OCI-LY1 (cell line): ENCODE measurements at regions not wholly inside any gene's neighbourhood (a gene's known extent, or its start where the extent isn't known, plus 50 kb on each side); places are given as distances from the start of the nearest gene placed in this dataset.

ENCODE experiments used
- H2AFZ ChIP-seq: fragments of 200-600 bp; sonication (generic), shearing (Covaris generic); 2 replicates; pipeline ENCODE4 v1.6.0; 2014; ENCODE audit warnings: antibody characterized with exemption, mild to moderate bottlenecking, low read length
- H3F3A ChIP-seq: fragments of 200-600 bp; sonication (generic), shearing (Covaris generic); 2 replicates; pipeline ENCODE4 v1.6.0; 2014; ENCODE audit warnings: mild to moderate bottlenecking, antibody characterized with exemption, low read length, moderate library complexity; ENCODE audit not compliant: insufficient read depth
- H3K27ac ChIP-seq: fragments of 200-600 bp; sonication (generic); 2 replicates; pipeline ENCODE4 v1.5.1; 2014; ENCODE audit warnings: low read length, mixed run types, mild to moderate bottlenecking, low read depth; ENCODE audit not compliant: poor library complexity, severe bottlenecking
- H3K27me3 ChIP-seq: fragments of 200-600 bp; sonication (generic); 2 replicates; pipeline ENCODE4 v1.6.0; 2014; ENCODE audit warnings: antibody characterized with exemption, mild to moderate bottlenecking, low read length, moderate library complexity; ENCODE audit not compliant: insufficient read depth
- H3K36me3 ChIP-seq: fragments of 200-600 bp; sonication (generic); 2 replicates; pipeline ENCODE4 v1.6.1; 2014; ENCODE audit warnings: mild to moderate bottlenecking, antibody characterized with exemption, low read length, moderate library complexity, mixed read lengths; ENCODE audit not compliant: insufficient read depth
- H3K4me1 ChIP-seq: fragments of 200-600 bp; sonication (generic); 2 replicates; pipeline ENCODE4 v1.5.1; 2014; ENCODE audit warnings: mild to moderate bottlenecking, low read length, moderate library complexity; ENCODE audit not compliant: insufficient read depth, severe bottlenecking
- H3K4me2 ChIP-seq: fragments of 200-600 bp; sonication (generic), shearing (Covaris generic); 2 replicates; pipeline ENCODE4 v1.6.1; 2014; ENCODE audit warnings: low read length
- H3K4me3 ChIP-seq: fragments of 200-600 bp; sonication (generic); 2 replicates; pipeline ENCODE4 v1.5.1; 2014; ENCODE audit warnings: low read length, low read depth, mild to moderate bottlenecking, mixed read lengths; ENCODE audit not compliant: poor library complexity, severe bottlenecking
- H3K79me2 ChIP-seq: fragments of 200-600 bp; shearing (Covaris generic); 2 replicates; pipeline ENCODE4 v1.6.1; 2016; ENCODE audit warnings: mixed run types, low read length, mixed read lengths; ENCODE audit not compliant: insufficient read depth
- H3K9ac ChIP-seq: fragments of 200-600 bp; sonication (generic), shearing (Covaris generic); 2 replicates; pipeline ENCODE4 v1.6.1; 2014; ENCODE audit warnings: mild to moderate bottlenecking, low read length, mixed read lengths
- H3K9me2 ChIP-seq: fragments of 200-600 bp; sonication (generic), shearing (Covaris generic); 2 replicates; pipeline ENCODE4 v1.6.1; 2014; ENCODE audit warnings: low read depth, mild to moderate bottlenecking, low read length, mixed read lengths
- H3K9me3 ChIP-seq: fragments of 200-600 bp; shearing (Covaris generic); 2 replicates; pipeline ENCODE4 v1.6.1; 2014; ENCODE audit warnings: low read length, mixed read lengths
- H4K20me1 ChIP-seq: fragments of 200-600 bp; sonication (generic), shearing (Covaris generic); 2 replicates; pipeline ENCODE4 v1.6.0; 2016; ENCODE audit warnings: mild to moderate bottlenecking, low read length; ENCODE audit not compliant: insufficient read depth
- CTCF ChIP-seq: fragments of 200-600 bp; sonication (generic), shearing (Covaris generic); IDR thresholded peaks from 2 replicates; pipeline ENCODE4 v1.5.1; 2017; ENCODE audit warnings: mild to moderate bottlenecking, antibody characterized with exemption, low read length, moderate library complexity, mixed read lengths
- EZH2 ChIP-seq: fragments of 200-600 bp; sonication (generic), shearing (Covaris generic); IDR thresholded peaks from 2 replicates; pipeline ENCODE4 v1.8.0; 2017; ENCODE audit warnings: borderline replicate concordance, mixed run types, mild to moderate bottlenecking, antibody characterized with exemption, low read length, moderate library complexity, mixed read lengths

GRCh38 chr11:27864091-27864491 is 163.8 kb upstream of the BDNF start:
- H3K4me2 ChIP-seq = no peak overlapping the region
- H3K4me3 ChIP-seq = no peak overlapping the region
- no peaks in the 10 kb centered on the region for H3K9me2 ChIP-seq
- no peaks in the 10 kb centered on the region for H4K20me1 ChIP-seq
- no peak overlapping the region for H3K9ac ChIP-seq
- H3K4me1 ChIP-seq = no peaks in the 10 kb centered on the region
- no peaks in the 10 kb centered on the region for H3K36me3 ChIP-seq
- no peaks in the 10 kb centered on the region for H3K9me3 ChIP-seq
- H3F3A ChIP-seq = no peaks in the 10 kb centered on the region
- no peaks in the 10 kb centered on the region for H3K79me2 ChIP-seq
- no peak for TF ChIP-seq EZH2
- no peak for TF ChIP-seq CTCF
- H3K27ac ChIP-seq = no peak overlapping the region
- H3K27me3 ChIP-seq = 0 out of 2 replicates have a peak, but pooled peaks cover 3% of the 10 kb centered on the region
- H2AFZ ChIP-seq = no peak overlapping the region

GRCh38 chr11:27863637-27864036 is 163.4 kb upstream of the BDNF start:
- Histone ChIP-seq H3K4me2 (no peak overlapping the region), H3K9me2 (no peaks in the 10 kb centered on the region), H3K27ac (no peak overlapping the region), H3K9me3 (no peaks in the 10 kb centered on the region), H3K9ac (no peak overlapping the region), H3K27me3 (0 out of 2 replicates have a peak, but pooled peaks cover 3% of the 10 kb centered on the region), H3K4me1 (no peaks in the 10 kb centered on the region), H3K36me3 (no peaks in the 10 kb centered on the region), H3K4me3 (no peak overlapping the region), H4K20me1 (no peaks in the 10 kb centered on the region), H3K79me2 (no peaks in the 10 kb centered on the region), H2AFZ (no peak overlapping the region), H3F3A (no peaks in the 10 kb centered on the region)
- TF ChIP-seq CTCF (no peak), EZH2 (no peak)

- Histone ChIP-seq H3K4me1 (no peaks in the 10 kb centered on the region), H2AFZ (no peak overlapping the region), H3K9ac (no peak overlapping the region), H3K4me3 (no peak overlapping the region), H3K79me2 (no peaks in the 10 kb centered on the region), H3K27me3 (0 out of 2 replicates have a peak, but pooled peaks cover 3% of the 10 kb centered on the region), H4K20me1 (no peaks in the 10 kb centered on the region), H3F3A (no peaks in the 10 kb centered on the region), H3K27ac (no peak overlapping the region), H3K9me3 (no peaks in the 10 kb centered on the region), H3K9me2 (no peaks in the 10 kb centered on the region), H3K4me2 (no peak overlapping the region), H3K36me3 (no peaks in the 10 kb centered on the region)
- TF ChIP-seq CTCF (no peak), EZH2 (no peak)
Measured at GRCh38 chr11:27861706-27862430, 161.6 kb upstream of the BDNF start.
